ENCODE measurements at regions not wholly inside any gene's neighbourhood (a gene's known extent, or its start where the extent isn't known, plus 50 kb on each side); places are given as distances from the start of the nearest gene placed in this dataset.

DNA sequence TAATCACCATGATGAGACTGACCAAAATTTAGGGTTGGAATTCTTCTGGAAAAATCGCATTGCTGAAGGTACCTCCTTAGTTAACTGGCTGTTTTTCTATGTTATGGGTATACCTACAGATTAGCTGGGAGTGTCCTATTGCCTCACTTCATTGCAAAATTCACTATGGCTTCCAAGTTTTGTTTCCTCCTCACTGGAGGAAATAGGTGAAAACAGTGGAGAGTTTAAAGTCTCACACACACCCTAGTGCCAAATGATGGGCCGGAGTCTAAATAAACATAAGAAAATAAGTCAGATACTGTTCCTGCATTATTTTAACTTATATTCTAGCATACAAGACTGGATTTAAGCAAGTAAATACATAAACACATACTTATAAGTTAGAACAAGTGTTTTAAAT lies 98.2 kb downstream of the AHR start:
- Histone ChIP-seq H3K4me3 (ENCODE audit: low read length) (no peak overlapping the region), H3K36me3 (ENCODE audit: control insufficient read depth, insufficient read depth, low read length) (no peaks in the 10 kb centered on the region), H3K27me3 (ENCODE audit: control insufficient read depth, insufficient read depth, low read length) (no peaks in the 10 kb centered on the region), H3K4me1 (ENCODE audit: control insufficient read depth, insufficient read depth, low read length) (no peaks in the 10 kb centered on the region), H3K9ac (ENCODE audit: low read length) (no peak overlapping the region), H3K9me3 (ENCODE audit: control insufficient read depth, low read length) (no peaks in the 10 kb centered on the region)

DNA sequence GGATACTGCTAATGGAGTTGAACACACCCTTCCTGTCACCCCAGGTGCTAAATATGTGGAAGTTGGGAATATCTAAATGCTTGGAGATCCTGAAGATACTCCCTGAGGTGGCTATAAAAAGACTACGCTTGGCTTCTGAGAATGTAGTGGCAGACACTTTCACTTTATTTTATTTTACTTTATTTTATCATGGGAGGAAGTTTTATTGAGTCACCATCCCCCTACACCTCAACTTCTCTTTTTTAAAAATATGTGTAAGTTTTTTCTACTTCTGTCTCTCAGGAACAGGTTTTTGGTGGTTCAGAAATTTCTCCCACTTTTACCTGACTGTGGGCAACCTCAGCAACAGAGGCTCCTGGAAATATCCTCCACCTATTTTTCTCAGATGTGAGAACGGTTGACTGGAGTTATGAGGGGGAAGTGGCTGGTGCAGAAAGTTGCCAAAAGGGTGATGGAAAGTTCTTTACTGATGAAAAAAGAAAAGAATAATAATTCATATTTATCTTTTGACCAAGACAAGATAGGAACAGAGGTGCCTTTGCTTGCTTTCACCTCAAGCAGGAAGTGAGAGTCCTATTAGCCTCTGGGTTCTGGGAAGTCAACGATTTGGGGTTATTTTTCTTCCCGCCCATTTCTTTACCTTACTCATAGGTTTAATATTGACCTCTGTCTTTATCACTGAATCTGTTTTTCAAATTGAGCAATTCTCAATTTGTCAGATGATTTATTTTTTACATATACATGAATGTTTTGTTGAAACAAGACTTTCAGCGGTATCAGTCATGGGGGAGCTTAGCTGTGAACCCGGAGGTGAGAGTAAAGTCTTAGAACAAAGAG lies 103.6 kb downstream of the AHR start:
- peaks cover 17% of the 10 kb centered on the region for H3K4me1 ChIP-seq (ENCODE audit: control insufficient read depth, insufficient read depth, low read length)
- no peak overlapping the region for H3K4me3 ChIP-seq (ENCODE audit: low read length)
- no peaks in the 10 kb centered on the region for H3K27me3 ChIP-seq (ENCODE audit: control insufficient read depth, insufficient read depth, low read length)
- H3K9me3 ChIP-seq (ENCODE audit: control insufficient read depth, low read length) = no peaks in the 10 kb centered on the region
- no peaks in the 10 kb centered on the region for H3K36me3 ChIP-seq (ENCODE audit: control insufficient read depth, insufficient read depth, low read length)
- no peak overlapping the region for H3K9ac ChIP-seq (ENCODE audit: low read length)

DNA sequence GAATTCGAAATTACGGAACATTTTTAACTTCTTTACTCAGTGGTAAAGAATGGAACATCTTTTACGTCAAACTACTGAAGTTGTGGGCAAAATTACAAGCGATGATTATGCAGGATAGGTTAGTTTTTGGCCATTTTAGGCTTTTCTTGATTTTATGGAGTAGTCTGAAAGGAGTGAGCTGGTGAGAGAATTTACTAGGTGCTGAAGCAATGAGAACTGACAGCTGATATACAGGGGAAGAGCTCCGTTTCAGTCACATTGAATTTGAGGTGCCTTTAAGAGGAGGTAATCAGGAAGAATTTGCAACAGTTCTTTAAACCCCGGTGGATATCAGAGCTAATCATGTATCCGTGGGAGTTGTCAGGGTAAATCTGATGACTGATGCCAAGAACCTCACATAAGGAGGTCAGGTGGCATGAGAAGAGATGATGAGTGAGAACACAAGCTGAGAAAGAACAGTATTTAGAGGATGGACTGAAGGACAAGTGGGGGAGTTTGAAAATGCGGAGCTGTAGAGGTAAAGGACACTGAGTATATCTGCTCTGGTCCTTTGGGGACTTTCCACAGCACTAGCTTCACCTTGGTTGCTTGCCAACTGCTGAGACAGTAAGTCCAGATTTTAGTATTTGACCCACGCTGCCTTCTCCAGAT lies 104.3 kb downstream of the AHR start:
- Histone ChIP-seq H3K4me1 (ENCODE audit: control insufficient read depth, insufficient read depth, low read length) (peaks cover 23% of the 10 kb centered on the region), H3K9ac (ENCODE audit: low read length) (no peak overlapping the region), H3K9me3 (ENCODE audit: control insufficient read depth, low read length) (no peaks in the 10 kb centered on the region), H3K36me3 (ENCODE audit: control insufficient read depth, insufficient read depth, low read length) (no peaks in the 10 kb centered on the region), H3K27me3 (ENCODE audit: control insufficient read depth, insufficient read depth, low read length) (no peaks in the 10 kb centered on the region), H3K4me3 (ENCODE audit: low read length) (no peak overlapping the region)

DNA sequence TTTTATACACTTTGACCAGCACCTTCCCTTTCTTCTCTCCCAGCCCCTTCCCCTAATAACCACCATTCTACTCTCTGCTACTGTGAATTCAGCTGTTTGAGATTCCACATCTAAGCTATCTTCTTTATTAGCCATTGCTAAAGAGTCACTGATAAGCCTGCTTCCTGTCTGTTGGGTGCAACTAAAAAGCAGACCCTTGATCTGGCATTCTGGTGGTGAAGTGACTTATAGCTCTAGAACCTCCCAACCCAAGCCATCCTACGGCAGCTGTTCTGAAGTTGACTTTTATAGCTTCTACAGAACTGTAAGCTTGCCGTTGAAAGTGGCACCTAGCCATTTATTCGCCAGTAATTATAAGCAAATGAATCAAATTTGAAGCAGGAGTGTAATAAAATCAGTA lies 105.6 kb downstream of the AHR start:
- H3K9me3 ChIP-seq (ENCODE audit: control insufficient read depth, low read length) = no peaks in the 10 kb centered on the region
- H3K27me3 ChIP-seq (ENCODE audit: control insufficient read depth, insufficient read depth, low read length) = no peaks in the 10 kb centered on the region
- no peak overlapping the region for H3K4me3 ChIP-seq (ENCODE audit: low read length)
- peaks cover 33% of the 10 kb centered on the region for H3K4me1 ChIP-seq (ENCODE audit: control insufficient read depth, insufficient read depth, low read length)
- no peak overlapping the region for H3K9ac ChIP-seq (ENCODE audit: low read length)
- H3K36me3 ChIP-seq (ENCODE audit: control insufficient read depth, insufficient read depth, low read length) = no peaks in the 10 kb centered on the region

DNA sequence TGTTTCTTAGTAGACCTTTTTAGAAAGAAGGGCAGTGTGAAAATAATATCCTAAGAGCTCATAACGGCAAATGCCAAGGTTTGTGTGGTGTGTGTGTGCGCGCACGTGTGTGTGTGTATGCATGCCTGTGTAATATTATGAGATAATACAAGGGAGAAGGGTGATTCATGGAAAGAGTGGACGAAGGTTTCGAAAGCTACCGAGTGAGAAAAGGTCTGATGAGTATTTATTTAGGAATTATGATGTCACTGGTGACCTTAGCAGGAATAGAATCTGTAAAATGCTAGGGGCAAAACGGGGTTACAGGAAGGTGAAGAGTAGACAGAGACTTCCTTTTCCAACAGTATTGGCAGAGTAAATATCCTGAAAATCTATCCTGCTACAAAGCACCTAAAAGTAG lies 107.3 kb downstream of the AHR start:
- peaks cover 35% of the 10 kb centered on the region for H3K4me1 ChIP-seq (ENCODE audit: control insufficient read depth, insufficient read depth, low read length)
- H3K36me3 ChIP-seq (ENCODE audit: control insufficient read depth, insufficient read depth, low read length) = no peaks in the 10 kb centered on the region
- H3K9ac ChIP-seq (ENCODE audit: low read length) = no peak overlapping the region
- no peaks in the 10 kb centered on the region for H3K27me3 ChIP-seq (ENCODE audit: control insufficient read depth, insufficient read depth, low read length)
- no peak overlapping the region for H3K4me3 ChIP-seq (ENCODE audit: low read length)
- no peaks in the 10 kb centered on the region for H3K9me3 ChIP-seq (ENCODE audit: control insufficient read depth, low read length)

DNA sequence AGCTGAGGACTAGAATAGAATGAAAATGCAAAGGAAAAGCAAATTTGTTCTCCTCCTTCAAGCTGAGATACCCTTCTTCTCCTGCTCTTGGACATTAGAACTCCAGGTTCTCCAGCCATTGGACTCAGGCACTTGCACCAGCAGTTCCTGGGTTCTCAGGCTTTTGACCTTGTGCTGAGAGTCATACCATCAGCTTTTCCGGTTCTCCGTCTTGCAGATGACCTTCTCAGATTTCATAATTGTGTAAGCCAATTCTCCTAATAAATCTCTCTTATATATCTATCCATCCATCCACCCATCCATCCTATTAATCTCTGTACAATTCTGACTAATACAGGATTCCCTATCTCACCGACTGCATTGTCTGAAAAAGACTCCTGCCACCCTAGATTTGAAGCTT lies 108.3 kb downstream of the AHR start:
- Histone ChIP-seq H3K36me3 (ENCODE audit: control insufficient read depth, insufficient read depth, low read length) (no peaks in the 10 kb centered on the region), H3K4me1 (ENCODE audit: control insufficient read depth, insufficient read depth, low read length) (peaks cover 35% of the 10 kb centered on the region), H3K9me3 (ENCODE audit: control insufficient read depth, low read length) (no peaks in the 10 kb centered on the region), H3K9ac (ENCODE audit: low read length) (no peak overlapping the region), H3K27me3 (ENCODE audit: control insufficient read depth, insufficient read depth, low read length) (no peaks in the 10 kb centered on the region), H3K4me3 (ENCODE audit: low read length) (no peak overlapping the region)

DNA sequence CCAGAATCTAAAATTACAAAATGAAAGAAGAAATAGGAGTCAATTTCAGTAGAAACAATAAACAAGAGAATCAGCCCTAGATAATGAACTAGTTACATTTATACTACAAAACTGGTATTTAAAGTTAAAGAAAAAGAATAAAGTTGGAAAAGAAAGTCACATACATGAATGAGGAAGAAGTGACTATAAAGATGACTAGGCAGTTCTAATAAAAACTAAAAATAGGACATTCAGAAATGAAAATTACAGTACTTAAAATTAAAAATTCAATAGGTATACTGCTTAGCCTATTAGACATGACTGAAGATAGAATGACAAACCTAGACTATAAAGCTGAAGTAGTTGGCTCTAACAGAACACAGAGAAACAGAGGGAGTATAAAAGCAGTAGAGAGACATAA lies 108.8 kb downstream of the AHR start:
- H3K36me3 ChIP-seq (ENCODE audit: control insufficient read depth, insufficient read depth, low read length) = no peaks in the 10 kb centered on the region
- no peak overlapping the region for H3K4me3 ChIP-seq (ENCODE audit: low read length)
- no peak overlapping the region for H3K9ac ChIP-seq (ENCODE audit: low read length)
- peaks cover 32% of the 10 kb centered on the region for H3K4me1 ChIP-seq (ENCODE audit: control insufficient read depth, insufficient read depth, low read length)
- H3K9me3 ChIP-seq (ENCODE audit: control insufficient read depth, low read length) = no peaks in the 10 kb centered on the region
- H3K27me3 ChIP-seq (ENCODE audit: control insufficient read depth, insufficient read depth, low read length) = no peaks in the 10 kb centered on the region

DNA sequence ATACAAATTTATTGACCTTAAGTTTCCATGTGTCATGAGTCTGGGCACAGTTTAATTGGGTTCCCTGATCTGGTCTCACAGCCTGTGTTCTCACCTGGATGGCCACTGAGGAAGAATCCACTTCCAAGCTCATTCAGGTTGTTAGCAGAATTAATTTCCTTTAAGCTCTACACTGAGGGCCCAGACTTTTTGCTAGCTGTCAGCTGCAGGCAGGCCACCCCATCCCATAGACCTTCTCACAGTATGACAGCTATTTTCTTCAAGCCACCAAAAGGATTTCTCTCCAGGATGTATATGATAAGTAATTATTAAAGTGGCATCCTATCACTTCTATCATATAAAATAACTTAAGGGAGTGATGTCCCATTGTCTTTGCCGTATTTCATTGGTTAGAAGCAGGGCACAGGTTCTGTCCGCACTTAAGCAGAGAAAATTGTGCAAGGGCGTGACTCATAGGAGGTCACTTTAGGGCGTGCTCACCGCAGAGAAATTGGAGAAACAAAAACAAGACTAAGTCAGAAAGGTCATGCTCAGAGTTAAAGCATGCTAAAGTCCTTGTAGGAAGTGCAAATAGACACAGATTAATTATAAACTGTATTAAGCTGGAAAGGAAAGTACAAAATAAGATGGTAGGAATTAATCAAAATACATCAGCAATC lies 109.9 kb downstream of the AHR start:
- Histone ChIP-seq H3K4me1 (ENCODE audit: control insufficient read depth, insufficient read depth, low read length) (peaks cover 28% of the 10 kb centered on the region), H3K27me3 (ENCODE audit: control insufficient read depth, insufficient read depth, low read length) (no peaks in the 10 kb centered on the region), H3K9ac (ENCODE audit: low read length) (no peak overlapping the region), H3K9me3 (ENCODE audit: control insufficient read depth, low read length) (no peaks in the 10 kb centered on the region), H3K4me3 (ENCODE audit: low read length) (no peak overlapping the region), H3K36me3 (ENCODE audit: control insufficient read depth, insufficient read depth, low read length) (no peaks in the 10 kb centered on the region)

DNA sequence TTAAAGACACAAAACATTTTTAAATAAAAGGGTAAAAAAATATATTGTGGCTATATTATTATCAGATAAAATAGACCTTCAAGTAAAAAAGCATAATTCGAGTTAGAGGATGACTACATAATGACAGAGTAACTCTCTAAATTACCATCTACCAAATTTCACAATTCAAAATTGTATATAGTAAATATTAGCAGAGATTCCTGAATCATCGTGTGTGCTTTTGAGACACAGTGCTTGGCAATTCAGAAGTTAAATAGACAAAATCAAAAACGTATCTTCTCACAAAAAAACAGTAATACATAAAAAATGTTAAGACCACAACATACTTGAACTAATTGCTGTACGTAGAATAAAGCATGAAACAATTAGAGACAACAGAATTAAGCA lies 110.4 kb downstream of the AHR start:
- peaks cover 28% of the 10 kb centered on the region for H3K4me1 ChIP-seq (ENCODE audit: control insufficient read depth, insufficient read depth, low read length)
- no peaks in the 10 kb centered on the region for H3K36me3 ChIP-seq (ENCODE audit: control insufficient read depth, insufficient read depth, low read length)
- H3K9me3 ChIP-seq (ENCODE audit: control insufficient read depth, low read length) = no peaks in the 10 kb centered on the region
- no peak overlapping the region for H3K9ac ChIP-seq (ENCODE audit: low read length)
- H3K27me3 ChIP-seq (ENCODE audit: control insufficient read depth, insufficient read depth, low read length) = no peaks in the 10 kb centered on the region
- H3K4me3 ChIP-seq (ENCODE audit: low read length) = no peak overlapping the region

DNA sequence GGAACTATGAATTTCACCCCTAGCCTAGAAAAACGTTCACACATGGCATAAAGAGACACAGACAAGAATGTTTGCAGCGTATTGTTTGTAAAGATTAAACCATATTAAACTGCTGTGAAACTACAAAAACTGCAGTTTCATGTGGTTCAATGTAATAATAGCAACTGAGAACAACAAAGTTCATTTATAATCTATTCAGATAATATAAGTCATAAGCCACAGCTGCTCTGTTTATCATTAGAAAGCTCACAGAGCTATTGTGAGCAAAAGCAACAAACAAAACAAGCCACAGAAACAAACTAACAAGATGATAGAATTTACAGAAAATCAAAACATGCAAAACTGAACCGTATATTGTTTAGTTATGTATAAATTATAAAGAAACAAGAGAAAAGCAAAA lies 113.5 kb downstream of the AHR start:
- Histone ChIP-seq H3K9me3 (ENCODE audit: control insufficient read depth, low read length) (no peaks in the 10 kb centered on the region), H3K27me3 (ENCODE audit: control insufficient read depth, insufficient read depth, low read length) (no peaks in the 10 kb centered on the region), H3K9ac (ENCODE audit: low read length) (no peak overlapping the region), H3K4me1 (ENCODE audit: control insufficient read depth, insufficient read depth, low read length) (peaks cover 23% of the 10 kb centered on the region), H3K4me3 (ENCODE audit: low read length) (no peak overlapping the region), H3K36me3 (ENCODE audit: control insufficient read depth, insufficient read depth, low read length) (no peaks in the 10 kb centered on the region)

DNA sequence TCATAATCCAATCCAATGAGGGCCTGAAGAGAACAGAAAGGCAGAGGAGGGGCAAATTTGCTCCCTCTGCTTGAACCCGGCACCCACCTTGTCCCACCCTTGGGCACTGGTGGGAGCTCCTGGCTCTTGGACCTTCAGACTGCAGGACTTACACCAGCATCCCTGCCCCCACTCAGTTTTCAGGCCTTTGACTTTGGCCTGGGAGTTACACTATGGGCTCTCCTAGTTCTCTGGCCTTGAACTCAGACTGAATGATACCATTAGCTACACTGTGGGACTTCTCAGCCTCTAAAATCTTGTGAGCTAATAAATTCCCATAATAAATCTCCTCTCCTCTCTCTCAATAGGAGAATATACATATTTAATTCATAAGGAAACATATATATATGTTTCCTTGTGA lies 114.4 kb downstream of the AHR start:
- Histone ChIP-seq H3K36me3 (ENCODE audit: control insufficient read depth, insufficient read depth, low read length) (no peaks in the 10 kb centered on the region), H3K9ac (ENCODE audit: low read length) (no peak overlapping the region), H3K4me1 (ENCODE audit: control insufficient read depth, insufficient read depth, low read length) (peaks cover 16% of the 10 kb centered on the region), H3K27me3 (ENCODE audit: control insufficient read depth, insufficient read depth, low read length) (no peaks in the 10 kb centered on the region), H3K4me3 (ENCODE audit: low read length) (no peak overlapping the region), H3K9me3 (ENCODE audit: control insufficient read depth, low read length) (no peaks in the 10 kb centered on the region)

DNA sequence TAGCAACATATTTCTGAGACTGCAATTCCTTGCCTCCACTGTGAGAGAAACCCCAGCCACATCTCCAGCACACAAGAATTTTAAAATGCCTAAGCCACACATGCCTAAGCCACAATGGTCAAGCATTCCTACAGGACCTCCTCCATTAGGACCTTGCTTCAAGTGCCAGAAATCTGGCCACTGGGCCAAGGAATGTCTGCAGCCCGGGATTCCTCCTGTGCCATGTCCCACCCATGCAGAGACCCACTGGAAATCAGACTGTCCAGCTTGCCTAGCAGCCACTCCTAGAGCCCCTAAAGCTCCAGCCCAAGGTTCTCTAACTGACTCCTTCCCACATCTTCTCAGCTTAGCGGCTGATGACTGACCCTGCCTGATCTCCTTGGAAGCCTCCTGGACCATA lies 117.5 kb downstream of the AHR start:
- Histone ChIP-seq H3K4me1 (ENCODE audit: control insufficient read depth, insufficient read depth, low read length) (peaks cover 4% of the 10 kb centered on the region), H3K9me3 (ENCODE audit: control insufficient read depth, low read length) (no peaks in the 10 kb centered on the region), H3K27me3 (ENCODE audit: control insufficient read depth, insufficient read depth, low read length) (no peaks in the 10 kb centered on the region), H3K36me3 (ENCODE audit: control insufficient read depth, insufficient read depth, low read length) (no peaks in the 10 kb centered on the region), H3K9ac (ENCODE audit: low read length) (no peak overlapping the region), H3K4me3 (ENCODE audit: low read length) (no peak overlapping the region)

Data from mucosa of stomach (tissue), 1 donor.